ENCODE measurements at regions not wholly inside any gene's neighbourhood (a gene's known extent, or its start where the extent isn't known, plus 50 kb on each side); places are given as distances from the start of the nearest gene placed in this dataset.

DNA sequence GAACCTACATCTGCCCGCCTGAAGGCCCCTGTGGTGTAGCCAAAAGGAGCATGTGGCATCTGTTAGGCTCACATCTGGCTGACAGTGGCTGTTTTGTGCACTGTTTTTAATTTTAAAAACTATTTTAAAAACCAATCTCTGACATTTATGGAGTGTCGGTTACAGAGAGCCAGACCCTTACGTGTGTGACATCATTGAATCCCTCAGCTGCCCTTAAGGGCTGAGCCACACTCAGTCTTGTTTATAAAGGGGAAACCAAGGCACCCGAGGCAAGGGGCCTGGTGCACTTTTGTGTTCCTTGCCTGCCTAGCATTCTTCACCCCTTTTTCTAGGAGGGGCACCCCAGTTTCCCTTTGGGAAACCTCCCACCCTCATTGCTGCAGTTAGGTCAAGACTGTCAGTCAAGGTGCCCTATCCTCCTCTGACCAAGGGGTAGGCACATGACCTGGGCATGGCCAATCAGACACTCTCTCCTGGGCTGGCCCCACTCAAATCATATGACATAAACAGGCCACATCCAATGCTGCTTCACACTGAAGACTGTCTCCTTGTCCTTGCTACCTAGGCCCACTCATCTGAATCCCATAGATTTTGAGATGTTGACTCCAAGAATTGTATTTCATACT lies 105.3 kb downstream of the LSM3 start:
- no peak for DNase-seq (ENCODE audit: low read depth)
- TF ChIP-seq, protein P1, sequence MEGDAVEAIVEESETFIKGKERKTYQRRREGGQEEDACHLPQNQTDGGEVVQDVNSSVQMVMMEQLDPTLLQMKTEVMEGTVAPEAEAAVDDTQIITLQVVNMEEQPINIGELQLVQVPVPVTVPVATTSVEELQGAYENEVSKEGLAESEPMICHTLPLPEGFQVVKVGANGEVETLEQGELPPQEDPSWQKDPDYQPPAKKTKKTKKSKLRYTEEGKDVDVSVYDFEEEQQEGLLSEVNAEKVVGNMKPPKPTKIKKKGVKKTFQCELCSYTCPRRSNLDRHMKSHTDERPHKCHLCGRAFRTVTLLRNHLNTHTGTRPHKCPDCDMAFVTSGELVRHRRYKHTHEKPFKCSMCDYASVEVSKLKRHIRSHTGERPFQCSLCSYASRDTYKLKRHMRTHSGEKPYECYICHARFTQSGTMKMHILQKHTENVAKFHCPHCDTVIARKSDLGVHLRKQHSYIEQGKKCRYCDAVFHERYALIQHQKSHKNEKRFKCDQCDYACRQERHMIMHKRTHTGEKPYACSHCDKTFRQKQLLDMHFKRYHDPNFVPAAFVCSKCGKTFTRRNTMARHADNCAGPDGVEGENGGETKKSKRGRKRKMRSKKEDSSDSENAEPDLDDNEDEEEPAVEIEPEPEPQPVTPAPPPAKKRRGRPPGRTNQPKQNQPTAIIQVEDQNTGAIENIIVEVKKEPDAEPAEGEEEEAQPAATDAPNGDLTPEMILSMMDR (conservative IDR thresholded peaks at IDR 0.05; ENCODE audit: low read depth, low read length), result no peak
- H3K4me3 ChIP-seq (ENCODE audit: low read depth, low read length), result no peak overlapping the region

DNA sequence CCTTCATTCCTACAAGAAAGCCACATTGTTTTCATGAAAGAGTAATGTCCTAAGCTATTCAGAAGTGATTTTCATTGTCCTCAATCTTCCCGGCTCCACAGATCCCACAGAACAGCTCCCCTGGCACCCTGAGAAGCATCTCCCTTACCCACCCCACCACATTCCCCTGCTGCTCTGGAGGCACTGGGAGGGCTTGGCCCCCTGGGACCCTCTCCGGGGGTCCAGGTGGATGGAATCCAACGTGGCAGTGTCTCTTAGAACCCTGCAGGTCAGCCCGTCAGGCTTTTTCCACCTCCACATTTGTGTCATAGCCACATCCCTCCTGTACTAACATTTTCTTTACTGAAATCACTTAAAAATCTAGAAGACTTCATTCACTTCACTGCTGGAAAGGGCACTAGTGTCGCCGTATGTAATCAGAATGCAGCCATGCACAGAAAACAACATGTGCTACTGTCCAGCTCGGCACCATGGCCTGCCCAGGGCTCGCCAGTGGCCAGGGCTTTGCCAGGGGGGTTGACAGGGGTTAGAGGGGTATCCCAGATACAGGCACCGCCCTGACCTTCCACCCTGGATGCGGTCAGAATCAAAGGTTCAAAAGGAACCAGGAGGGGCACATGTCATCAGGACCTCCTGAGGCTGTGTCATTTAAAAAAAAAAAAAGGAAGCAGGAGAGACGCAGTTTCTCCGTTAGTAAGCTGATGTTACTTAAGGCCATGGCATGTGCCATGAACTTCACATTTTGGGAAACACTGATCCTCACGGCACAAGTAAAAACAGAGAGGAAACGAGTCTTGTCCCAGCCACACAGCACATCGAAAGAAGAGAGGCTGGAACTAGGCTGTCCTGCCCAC lies 106.3 kb downstream of the LSM3 start:
- TF ChIP-seq, protein P1 (conservative IDR thresholded peaks at IDR 0.05; ENCODE audit: low read depth, low read length), result no peak

DNA sequence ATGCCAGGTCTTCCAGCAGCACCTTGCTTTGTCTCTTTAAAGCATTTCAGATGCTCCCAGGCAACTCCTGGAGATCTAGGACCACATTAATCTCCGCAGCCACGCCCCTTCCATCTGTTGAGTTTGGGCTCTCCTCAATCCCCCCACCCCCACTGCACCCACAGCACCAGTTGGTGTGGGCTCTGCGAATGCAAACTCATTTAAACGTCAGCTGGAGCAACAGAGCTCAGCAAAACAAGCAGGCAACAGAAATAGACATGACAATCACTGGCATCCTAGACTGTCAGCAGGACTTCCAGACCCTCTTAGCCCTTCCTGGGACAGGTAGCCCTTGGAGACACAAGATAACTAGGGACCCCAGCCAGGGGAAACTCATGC lies 106.9 kb downstream of the LSM3 start:
- DNase-seq (ENCODE audit: low read depth), result no peak
- TF ChIP-seq, protein P1 (conservative IDR thresholded peaks at IDR 0.05; ENCODE audit: low read depth, low read length), result no peak
- H3K4me3 ChIP-seq (ENCODE audit: low read depth, low read length), result no peak overlapping the region

More for the DNA sequence above, 106.3 kb downstream of the LSM3 start:
- H3K4me3 ChIP-seq (ENCODE audit: low read depth, low read length), result no peak overlapping the region
- DNase-seq (ENCODE audit: low read depth), result no peak

DNA sequence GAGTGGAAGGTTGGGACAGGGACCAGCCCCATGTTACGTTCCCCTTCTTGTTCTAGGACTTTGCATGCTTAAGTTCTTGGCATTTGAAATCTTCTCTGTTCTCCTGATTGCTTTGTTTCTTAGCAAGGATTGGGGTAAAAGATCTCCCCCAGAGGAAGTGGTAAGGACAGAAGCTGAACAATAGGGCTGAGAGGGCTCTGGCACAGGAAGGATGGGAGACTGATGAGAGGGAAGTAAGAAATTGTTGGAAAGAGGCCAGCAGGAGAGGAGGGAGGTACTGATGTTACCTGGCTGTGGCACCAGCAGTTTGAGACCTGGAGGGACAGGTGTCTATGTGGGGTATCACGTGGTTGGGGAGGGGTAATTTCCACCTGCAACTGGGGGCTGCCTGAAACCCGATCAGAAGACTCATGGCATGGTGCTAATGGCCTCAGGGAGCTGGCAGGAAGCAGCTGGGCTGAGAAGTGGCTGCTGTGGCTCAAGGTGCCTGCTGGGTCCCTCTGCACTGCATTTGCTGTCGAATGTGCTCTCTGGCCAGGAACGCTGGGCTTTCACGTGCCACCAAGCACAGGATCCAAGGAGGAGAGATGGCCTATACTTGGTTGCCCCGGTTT lies 108.4 kb downstream of the LSM3 start:
- no peak for DNase-seq (ENCODE audit: low read depth)
- H3K4me3 ChIP-seq (ENCODE audit: low read depth, low read length), result no peak overlapping the region
- TF ChIP-seq, protein P1 (conservative IDR thresholded peaks at IDR 0.05; ENCODE audit: low read depth, low read length), result no peak

DNA sequence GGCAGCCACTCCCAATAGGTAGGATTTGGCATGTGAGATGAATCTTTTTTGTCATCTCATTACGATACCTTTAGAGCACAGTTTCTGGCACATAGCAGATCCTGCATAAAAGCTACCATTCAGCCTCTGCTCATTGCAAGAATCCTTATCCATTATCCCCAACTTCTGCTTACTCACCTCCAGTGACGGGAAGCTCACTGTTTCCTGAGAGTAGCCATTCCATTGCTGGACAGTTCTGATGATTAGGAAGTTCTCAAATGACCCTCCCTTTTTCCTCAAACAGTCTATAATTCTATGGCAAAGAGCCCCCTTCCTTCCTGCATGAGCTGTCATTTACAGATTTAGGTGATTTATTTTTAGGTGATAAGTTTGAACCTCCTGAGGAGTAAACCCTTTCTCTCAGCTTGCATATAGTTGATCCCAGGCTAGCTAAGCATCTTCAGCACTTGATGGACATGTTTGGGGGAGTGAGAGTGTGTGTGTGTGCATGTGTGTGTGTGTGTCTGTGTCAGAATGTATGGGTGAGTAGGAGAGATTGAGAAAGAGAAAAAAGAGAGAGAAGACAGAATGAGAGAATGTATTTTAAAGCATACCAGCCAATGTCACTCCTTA lies 109.7 kb downstream of the LSM3 start:
- no peak overlapping the region for H3K4me3 ChIP-seq (ENCODE audit: low read depth, low read length)
- no peak for DNase-seq (ENCODE audit: low read depth)
- TF ChIP-seq, protein P1 (conservative IDR thresholded peaks at IDR 0.05; ENCODE audit: low read depth, low read length), result no peak

DNA sequence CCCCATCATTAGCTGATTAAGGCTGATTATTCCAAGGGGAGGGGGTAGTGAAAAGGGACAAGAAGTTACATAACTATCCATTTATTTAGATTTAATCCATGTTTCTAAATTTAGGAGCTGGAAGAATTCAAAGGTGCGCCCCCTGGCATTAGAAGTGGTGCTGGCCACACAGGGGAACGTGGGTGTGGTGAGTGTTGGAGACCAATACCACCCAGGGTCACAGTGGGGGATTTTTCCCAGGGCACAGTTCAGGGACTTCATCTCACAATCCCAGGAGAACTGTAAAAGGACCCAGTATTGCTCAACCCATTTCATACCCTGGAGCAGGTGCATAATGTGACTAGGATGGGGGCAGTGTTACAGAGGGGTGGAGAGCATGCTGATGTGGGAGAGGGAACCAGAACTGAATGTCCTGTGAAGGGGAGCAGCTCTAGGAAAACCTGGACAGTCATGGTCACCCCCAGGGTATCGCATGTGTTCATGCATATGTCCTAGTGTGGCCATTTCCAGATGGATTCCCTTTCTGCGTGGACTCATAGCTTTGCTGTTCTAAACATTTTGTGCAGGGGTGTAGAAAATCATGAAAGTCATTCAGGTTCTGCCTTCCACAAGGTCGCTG lies 110.3 kb downstream of the LSM3 start:
- TF ChIP-seq, protein P1 (conservative IDR thresholded peaks at IDR 0.05; ENCODE audit: low read depth, low read length), result peak; percentile 22

More for the DNA sequence above, 110.3 kb downstream of the LSM3 start:
- DNase-seq (ENCODE audit: low read depth), result no peak
- H3K4me3 ChIP-seq (ENCODE audit: low read depth, low read length), result no peak overlapping the region
